ENCODE measurements at regions not wholly inside any gene's neighbourhood (a gene's known extent, or its start where the extent isn't known, plus 50 kb on each side); places are given as distances from the start of the nearest gene placed in this dataset.

DNA sequence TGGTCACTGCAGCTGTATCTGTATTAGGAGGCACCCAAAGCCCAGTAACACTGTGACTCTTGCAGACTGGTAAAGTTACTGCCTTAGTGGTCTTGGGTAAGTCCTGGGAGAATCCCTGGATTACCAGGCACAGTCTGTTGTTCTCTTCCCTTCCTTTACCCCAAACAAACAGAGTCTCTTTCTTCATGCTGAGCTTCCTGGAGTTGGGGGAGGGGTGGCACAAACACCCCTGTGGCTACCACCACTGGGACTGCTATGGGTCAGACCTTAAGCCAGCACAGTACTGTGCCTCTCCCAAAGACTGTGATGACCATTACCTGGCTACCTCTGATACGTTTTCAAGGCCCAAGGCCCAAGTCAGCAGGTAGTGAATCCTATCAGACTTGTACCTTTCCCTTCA lies 59.9 kb upstream of the FAM3C start:
- H3K4me3 ChIP-seq (ENCODE audit: low read depth in 2 of 2, low read length in 1 of 2): no peak overlapping the region
- H2AFZ ChIP-seq (ENCODE audit: low read depth): no peak overlapping the region
- WGBS (ENCODE audit: low lambda C conversion rate): 71% methylated on average over 1 of the region's 1 CpG
- no peak for DNase-seq
- H3K79me2 ChIP-seq (ENCODE audit: insufficient read depth): no peaks in the 10 kb centered on the region
- H3K4me1 ChIP-seq (ENCODE audit: control insufficient read depth in 1 of 2, insufficient read depth in 2 of 2, low read depth in 1 of 2, low read length in 1 of 2): peaks cover 0 to 3% of the 10 kb centered on the region in 2 experiments; a peak in 1 of 4 replicates
- H3F3A ChIP-seq (replicated peaks; ENCODE audit: insufficient read depth): peaks cover 9% of the 10 kb centered on the region
- POLR2A ChIA-PET: no interaction called here
- no peaks in the 10 kb centered on the region for H4K20me1 ChIP-seq (ENCODE audit: insufficient read depth)
- H3K27ac ChIP-seq (ENCODE audit: low read depth in 2 of 2, low read length in 1 of 2): no peak overlapping the region
- H3K9me2 ChIP-seq: no peaks in the 10 kb centered on the region
- no peaks in the 10 kb centered on the region for H3K9me3 ChIP-seq
- no peaks in the 10 kb centered on the region for H3K36me3 ChIP-seq (replicated peaks in 1 of 2; ENCODE audit: control insufficient read depth in 1 of 2, insufficient read depth in 2 of 2, low read length in 1 of 2)
- H3K9ac ChIP-seq: no peak overlapping the region
- no peak overlapping the region for H3K4me2 ChIP-seq
- CTCF ChIA-PET: interaction anchor here (0.7 to 1.6 kb wide), 5 partner anchors 9 to 89 kb away, joined by 3 read pairs; no protein-coding TSS in a partner anchor
- H3K27me3 ChIP-seq (ENCODE audit: insufficient read depth): no peaks in the 10 kb centered on the region
- TF ChIP-seq, protein P1, sequence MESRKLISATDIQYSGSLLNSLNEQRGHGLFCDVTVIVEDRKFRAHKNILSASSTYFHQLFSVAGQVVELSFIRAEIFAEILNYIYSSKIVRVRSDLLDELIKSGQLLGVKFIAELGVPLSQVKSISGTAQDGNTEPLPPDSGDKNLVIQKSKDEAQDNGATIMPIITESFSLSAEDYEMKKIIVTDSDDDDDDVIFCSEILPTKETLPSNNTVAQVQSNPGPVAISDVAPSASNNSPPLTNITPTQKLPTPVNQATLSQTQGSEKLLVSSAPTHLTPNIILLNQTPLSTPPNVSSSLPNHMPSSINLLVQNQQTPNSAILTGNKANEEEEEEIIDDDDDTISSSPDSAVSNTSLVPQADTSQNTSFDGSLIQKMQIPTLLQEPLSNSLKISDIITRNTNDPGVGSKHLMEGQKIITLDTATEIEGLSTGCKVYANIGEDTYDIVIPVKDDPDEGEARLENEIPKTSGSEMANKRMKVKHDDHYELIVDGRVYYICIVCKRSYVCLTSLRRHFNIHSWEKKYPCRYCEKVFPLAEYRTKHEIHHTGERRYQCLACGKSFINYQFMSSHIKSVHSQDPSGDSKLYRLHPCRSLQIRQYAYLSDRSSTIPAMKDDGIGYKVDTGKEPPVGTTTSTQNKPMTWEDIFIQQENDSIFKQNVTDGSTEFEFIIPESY (IDR thresholded peaks at IDR 0.05; ENCODE audit: borderline replicate concordance, low read depth): no peak

DNA sequence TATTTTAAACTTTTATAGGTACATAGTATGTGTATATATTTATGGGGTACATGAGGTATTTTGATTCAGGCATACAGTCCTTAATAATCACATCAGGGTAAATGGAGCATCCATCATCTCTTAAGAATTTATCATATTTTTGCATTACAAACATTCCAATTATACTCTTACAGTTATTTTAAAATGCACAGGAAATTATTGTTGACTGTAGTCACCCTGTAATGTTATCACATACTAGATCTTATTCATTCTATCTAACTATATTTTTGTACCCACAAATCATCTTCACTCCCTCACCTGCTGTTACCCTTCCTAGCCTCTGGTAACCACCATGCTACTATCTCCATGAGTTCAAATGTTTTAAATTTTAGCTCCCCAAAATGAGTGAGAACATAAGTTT lies 56.3 kb upstream of the FAM3C start:
- Histone ChIP-seq H3K9me3 (no peaks in the 10 kb centered on the region), H3K4me1 (ENCODE audit: control insufficient read depth in 1 of 2, insufficient read depth in 2 of 2, low read depth in 1 of 2, low read length in 1 of 2) (peaks cover 3% of the 10 kb centered on the region in 2 experiments; a peak in 1 of 4 replicates), H3K9ac (no peak overlapping the region), H3K4me3 (ENCODE audit: low read depth in 2 of 2, low read length in 1 of 2) (no peak overlapping the region), H3K4me2 (no peak overlapping the region), H2AFZ (ENCODE audit: low read depth) (no peak overlapping the region), H3K27ac (ENCODE audit: low read depth in 2 of 2, low read length in 1 of 2) (no peak overlapping the region; a peak in 1 of 4 replicates), H3K27me3 (ENCODE audit: insufficient read depth) (no peaks in the 10 kb centered on the region), H3K79me2 (ENCODE audit: insufficient read depth) (no peaks in the 10 kb centered on the region), H3K36me3 (replicated peaks in 1 of 2; ENCODE audit: control insufficient read depth in 1 of 2, insufficient read depth in 2 of 2, low read length in 1 of 2) (no peaks in the 10 kb centered on the region), H3K9me2 (no peaks in the 10 kb centered on the region), H4K20me1 (ENCODE audit: insufficient read depth) (no peaks in the 10 kb centered on the region), H3F3A (replicated peaks; ENCODE audit: insufficient read depth) (peaks cover 9% of the 10 kb centered on the region)
- POLR2A ChIA-PET: no interaction called here
- TF ChIP-seq FOXM1 (IDR thresholded peaks at IDR 0.05; ENCODE audit: low read depth): no peak
- TF ChIP-seq, protein P2, sequence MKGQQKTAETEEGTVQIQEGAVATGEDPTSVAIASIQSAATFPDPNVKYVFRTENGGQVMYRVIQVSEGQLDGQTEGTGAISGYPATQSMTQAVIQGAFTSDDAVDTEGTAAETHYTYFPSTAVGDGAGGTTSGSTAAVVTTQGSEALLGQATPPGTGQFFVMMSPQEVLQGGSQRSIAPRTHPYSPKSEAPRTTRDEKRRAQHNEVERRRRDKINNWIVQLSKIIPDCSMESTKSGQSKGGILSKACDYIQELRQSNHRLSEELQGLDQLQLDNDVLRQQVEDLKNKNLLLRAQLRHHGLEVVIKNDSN (IDR thresholded peaks at IDR 0.05; ENCODE audit: borderline replicate concordance, low read depth): no peak
- no peak for TF ChIP-seq MEF2A (IDR thresholded peaks at IDR 0.05; ENCODE audit: borderline replicate concordance, low read depth)
- no peak for TF ChIP-seq RFX5 (IDR thresholded peaks at IDR 0.05; ENCODE audit: low read length)
- TF ChIP-seq EP300 (IDR thresholded peaks at IDR 0.05; ENCODE audit: borderline replicate concordance in 1 of 2, low read depth in 1 of 2, low read length in 1 of 2): peak in 1 of 2 experiments; percentile 58; a peak in 2 of 4 replicates
- TF ChIP-seq, protein P3, sequence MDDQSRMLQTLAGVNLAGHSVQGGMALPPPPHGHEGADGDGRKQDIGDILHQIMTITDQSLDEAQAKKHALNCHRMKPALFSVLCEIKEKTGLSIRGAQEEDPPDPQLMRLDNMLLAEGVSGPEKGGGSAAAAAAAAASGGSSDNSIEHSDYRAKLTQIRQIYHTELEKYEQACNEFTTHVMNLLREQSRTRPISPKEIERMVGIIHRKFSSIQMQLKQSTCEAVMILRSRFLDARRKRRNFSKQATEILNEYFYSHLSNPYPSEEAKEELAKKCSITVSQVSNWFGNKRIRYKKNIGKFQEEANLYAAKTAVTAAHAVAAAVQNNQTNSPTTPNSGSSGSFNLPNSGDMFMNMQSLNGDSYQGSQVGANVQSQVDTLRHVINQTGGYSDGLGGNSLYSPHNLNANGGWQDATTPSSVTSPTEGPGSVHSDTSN (IDR thresholded peaks at IDR 0.05): peak; percentile 73
- no peak for TF ChIP-seq EZH2phosphoT487 (IDR thresholded peaks at IDR 0.05; ENCODE audit: borderline replicate concordance, low read depth)
- TF ChIP-seq FOSL2 (IDR thresholded peaks at IDR 0.05; ENCODE audit: borderline replicate concordance, low read depth): peak; percentile 24; the same call in 1 of the 2 replicates
- TF ChIP-seq RXRA (IDR thresholded peaks at IDR 0.05; ENCODE audit: borderline replicate concordance, low read depth): peak; percentile 37; the same call in 1 of the 2 replicates
- no peak for TF ChIP-seq SMC3 (IDR thresholded peaks at IDR 0.05; ENCODE audit: low read depth, low read length)
- no peak for TF ChIP-seq ELF1 (IDR thresholded peaks at IDR 0.05)
- TF ChIP-seq RAD21 (IDR thresholded peaks at IDR 0.05; ENCODE audit: low read length): no peak
- TF ChIP-seq JUND (IDR thresholded peaks at IDR 0.05): peak; percentile 53; the same call in 1 of the 2 replicates
- 0 out of 2 replicates have a peak, but pooled peaks have one; percentile 51 for TF ChIP-seq TEAD4 (IDR thresholded peaks at IDR 0.05; ENCODE audit: borderline replicate concordance, insufficient read depth)
- TF ChIP-seq GABPA (IDR thresholded peaks at IDR 0.05; ENCODE audit: low read depth): no peak
- peak; percentile 50 for TF ChIP-seq TCF12 (IDR thresholded peaks at IDR 0.05)
- CTCF ChIA-PET: no interaction called here
- DNase-seq: no peak

Measured in SK-N-SH (cell line).